ENCODE measurements at regions not wholly inside any gene's neighbourhood (a gene's known extent, or its start where the extent isn't known, plus 50 kb on each side); places are given as distances from the start of the nearest gene placed in this dataset.

GRCh38 chr20:7269452-7269851 is 502.0 kb downstream of the BMP2 start:
- Histone ChIP-seq H3K36me3 (no peaks in the 10 kb centered on the region), H3K9me3 (no peaks in the 10 kb centered on the region), H3K27ac (no peak overlapping the region), H3K4me3 (no peak overlapping the region), H3K27me3 (no peaks in the 10 kb centered on the region), H3K4me1 (no peaks in the 10 kb centered on the region)
- TF ChIP-seq POLR2A (IDR thresholded peaks at IDR 0.05) = no peak
- no peak for TF ChIP-seq EP300 (IDR thresholded peaks at IDR 0.05)
- TF ChIP-seq, protein P1, sequence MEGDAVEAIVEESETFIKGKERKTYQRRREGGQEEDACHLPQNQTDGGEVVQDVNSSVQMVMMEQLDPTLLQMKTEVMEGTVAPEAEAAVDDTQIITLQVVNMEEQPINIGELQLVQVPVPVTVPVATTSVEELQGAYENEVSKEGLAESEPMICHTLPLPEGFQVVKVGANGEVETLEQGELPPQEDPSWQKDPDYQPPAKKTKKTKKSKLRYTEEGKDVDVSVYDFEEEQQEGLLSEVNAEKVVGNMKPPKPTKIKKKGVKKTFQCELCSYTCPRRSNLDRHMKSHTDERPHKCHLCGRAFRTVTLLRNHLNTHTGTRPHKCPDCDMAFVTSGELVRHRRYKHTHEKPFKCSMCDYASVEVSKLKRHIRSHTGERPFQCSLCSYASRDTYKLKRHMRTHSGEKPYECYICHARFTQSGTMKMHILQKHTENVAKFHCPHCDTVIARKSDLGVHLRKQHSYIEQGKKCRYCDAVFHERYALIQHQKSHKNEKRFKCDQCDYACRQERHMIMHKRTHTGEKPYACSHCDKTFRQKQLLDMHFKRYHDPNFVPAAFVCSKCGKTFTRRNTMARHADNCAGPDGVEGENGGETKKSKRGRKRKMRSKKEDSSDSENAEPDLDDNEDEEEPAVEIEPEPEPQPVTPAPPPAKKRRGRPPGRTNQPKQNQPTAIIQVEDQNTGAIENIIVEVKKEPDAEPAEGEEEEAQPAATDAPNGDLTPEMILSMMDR (IDR thresholded peaks at IDR 0.05) = no peak
- WGBS, 2 donors = 55 to 64% methylated on average over 4 of the region's 4 CpGs
- DNase-seq (ENCODE audit: low spot score in 2 of 2) = no peak

- WGBS, 2 donors = 29 to 56% methylated on average over 1 of the region's 1 CpG
- Histone ChIP-seq H3K9me3 (no peaks in the 10 kb centered on the region), H3K4me3 (no peak overlapping the region), H3K36me3 (no peaks in the 10 kb centered on the region), H3K27me3 (no peaks in the 10 kb centered on the region), H3K27ac (no peak overlapping the region), H3K4me1 (peaks cover 0 to 10% (median 0%) of the 10 kb centered on the region in 4 donors)
- DNase-seq (ENCODE audit: low spot score in 2 of 2) = no peak
- TF ChIP-seq POLR2A (IDR thresholded peaks at IDR 0.05) (no peak), EP300 (IDR thresholded peaks at IDR 0.05) (no peak)
- TF ChIP-seq, protein P1 (IDR thresholded peaks at IDR 0.05) = no peak
These were observed 505.0 kb downstream of the BMP2 start for GRCh38 chr20:7272512-7272911.

DNA sequence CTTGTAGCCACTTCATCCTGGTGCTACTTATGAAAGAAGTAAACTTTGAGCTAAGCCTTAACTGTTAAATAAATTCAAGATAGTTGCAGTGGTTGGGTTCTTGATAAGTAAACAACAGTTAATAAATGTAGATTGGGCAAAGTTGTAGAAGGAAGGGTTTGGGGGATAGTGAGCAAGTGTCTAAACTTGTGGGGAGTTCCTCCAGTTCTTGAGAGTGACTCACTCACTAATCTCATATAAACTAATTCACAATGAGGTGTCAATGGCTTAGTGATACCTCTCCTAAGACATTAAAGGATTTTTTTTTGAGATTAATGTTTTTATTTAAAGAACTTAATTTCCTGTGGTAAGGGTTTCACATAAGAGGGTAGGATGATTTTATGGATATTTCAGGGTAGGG is 507.4 kb downstream of the BMP2 start:
- Histone ChIP-seq H3K27ac (no peak overlapping the region), H3K9me3 (no peaks in the 10 kb centered on the region), H3K4me3 (no peak overlapping the region), H3K36me3 (no peaks in the 10 kb centered on the region), H3K4me1 (peaks cover 0 to 10% (median 0%) of the 10 kb centered on the region in 4 donors), H3K27me3 (no peaks in the 10 kb centered on the region)
- TF ChIP-seq EP300 (IDR thresholded peaks at IDR 0.05) = no peak
- TF ChIP-seq, protein P1 (IDR thresholded peaks at IDR 0.05) = no peak
- no peak for TF ChIP-seq POLR2A (IDR thresholded peaks at IDR 0.05)
- no peak for DNase-seq (ENCODE audit: low spot score in 2 of 2)

DNA sequence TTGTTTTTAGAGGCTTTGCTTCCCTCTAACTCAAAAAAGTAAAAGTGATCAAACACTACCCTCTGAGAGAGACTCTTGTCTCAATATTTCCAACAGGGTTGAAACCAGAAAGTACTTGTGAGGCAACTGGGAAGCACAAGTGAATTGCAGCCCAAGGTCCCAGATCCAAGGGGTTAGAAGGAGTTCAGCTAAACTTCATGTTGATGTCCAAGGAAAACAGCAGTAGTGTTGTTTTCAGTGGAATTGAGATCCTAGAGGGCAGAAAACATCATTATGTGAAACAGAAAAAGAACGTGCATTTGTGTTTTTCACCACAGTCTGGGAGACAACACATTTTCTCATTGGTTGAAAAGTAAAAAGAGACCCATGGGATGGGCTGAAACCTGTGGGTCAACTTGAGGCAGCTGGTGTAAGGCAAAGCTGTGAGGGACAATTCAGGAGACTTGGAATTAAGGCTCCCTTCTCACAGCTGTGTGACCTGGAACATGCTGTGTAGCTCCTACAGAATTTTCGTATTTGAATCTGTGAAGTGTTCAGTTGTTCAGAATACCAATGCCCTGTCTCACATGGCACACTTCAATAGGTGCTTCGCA is 508.3 kb downstream of the BMP2 start:
- Histone ChIP-seq H3K27me3 (no peaks in the 10 kb centered on the region), H3K4me3 (no peak overlapping the region), H3K27ac (peak overlapping the region in 1 of 4 donors; percentile 20), H3K36me3 (no peaks in the 10 kb centered on the region), H3K9me3 (no peaks in the 10 kb centered on the region), H3K4me1 (peaks cover 0 to 10% (median 0%) of the 10 kb centered on the region in 4 donors)
- peak in 1 of 2 donors; percentile 9 for DNase-seq (ENCODE audit: low spot score in 2 of 2)
- TF ChIP-seq EP300 (IDR thresholded peaks at IDR 0.05) = peak in 1 of 2 donors; percentile 51
- TF ChIP-seq, protein P1 (IDR thresholded peaks at IDR 0.05) = no peak
- WGBS, 2 donors = 47% methylated on average over 3 of the region's 3 CpGs

- Histone ChIP-seq H3K36me3 (no peaks in the 10 kb centered on the region), H3K27me3 (no peaks in the 10 kb centered on the region), H3K9me3 (no peaks in the 10 kb centered on the region), H3K4me1 (peaks cover 0 to 8% (median 0%) of the 10 kb centered on the region in 4 donors), H3K4me3 (no peak overlapping the region), H3K27ac (no peak overlapping the region)
- WGBS, 2 donors = 16 to 17% methylated on average over 9 of the region's 9 CpGs
- peak; percentile 71 to 86 for DNase-seq (ENCODE audit: low spot score in 2 of 2)
- TF ChIP-seq, protein P1 (IDR thresholded peaks at IDR 0.05) = peak; percentile 61 to 88 (median 73)
- no peak for TF ChIP-seq EP300 (IDR thresholded peaks at IDR 0.05)
These were observed 518.6 kb downstream of the BMP2 start for GRCh38 chr20:7285918-7286556.

All from tibial nerve (tissue), 4 donors.